Right lobe of liver (tissue), 6 donors: ENCODE measurements at regions not wholly inside any gene's neighbourhood (a gene's known extent, or its start where the extent isn't known, plus 50 kb on each side); places are given as distances from the start of the nearest gene placed in this dataset.

Experiments used
- ATAC-seq, 4 donors: fragments of 200-7000 bp; cut with Tn5 transposase; one replicate each; pipeline ENCODE4 v1.9.1; 2020; ENCODE audit warnings: mild to moderate bottlenecking in 4 of 4, moderate library complexity in 4 of 4
- DNase-seq, 3 donors: peaks; one replicate each; pipeline ENCODE4 v3.0.0-alpha.2; 2020
- H3K27ac ChIP-seq, 3 donors: fragments of 200-600 bp; one replicate each; pipeline ENCODE4 v1.8.0; 2022
- H3K27me3 ChIP-seq, 2 donors: fragments of 200-600 bp; one replicate each; pipeline ENCODE4 v1.8.0; 2022
- H3K36me3 ChIP-seq, 4 donors: fragments of 200-600 bp; sonication (generic) in 1 of 4; one replicate each; pipeline versions ENCODE4 v1.5.1 to v1.8.0; 2017 to 2022; ENCODE audit warnings: control low read depth in 1 of 4
- H3K4me1 ChIP-seq, 4 donors: fragments of 200-600 bp; sonication (generic) in 1 of 4; one replicate each; pipeline versions ENCODE4 v1.5.1 to v1.8.0; 2017 to 2022; ENCODE audit warnings: control low read depth in 1 of 4
- H3K4me3 ChIP-seq, 3 donors: fragments of 200-600 bp; one replicate each; pipeline ENCODE4 v1.8.0; 2022
- H3K9me3 ChIP-seq, 4 donors: fragments of 200-600 bp; sonication (generic) in 1 of 4; one replicate each; pipeline versions ENCODE4 v1.5.1 to v1.8.0; 2017 to 2022; ENCODE audit warnings: control low read depth in 1 of 4
- POLR2A ChIP-seq: fragments of 450-650 bp; IDR thresholded peaks from one replicate; pipeline ENCODE4 v1.6.1; 2017; ENCODE audit warnings: antibody characterized with exemption, mild to moderate bottlenecking
- WGBS: methylation state at CpG from one replicate; pipeline ENCODE4 v1.1.6; 2018; ENCODE audit warnings: low coverage, low lambda C conversion rate; ENCODE audit not compliant: insufficient coverage; ENCODE audit errors: missing lambda C conversion rate; 5-methylcytosine and 5-hydroxymethylcytosine counted together
- intact Hi-C, 2 donors: fragments of 100-400 bp; cut with DNase I; formaldehyde crosslinking; loops; one replicate each; pipeline versions ENCODE4 v1.11.2 to v1.14.1; 2022
- TF ChIP-seq, protein P1 (sequence below), 4 donors: fragments of 200-600 bp in 3 of 4; fragments of 450-650 bp in 1 of 4; IDR thresholded peaks; one replicate each; pipeline versions ENCODE4 v1.5.1 to v1.8.0; 2016 to 2022; ENCODE audit warnings: antibody characterized with exemption in 4 of 4, mild to moderate bottlenecking in 2 of 4
- donor health status: DM: no; HTN: yes; CAD: no.
- donor health status: DM: no; HTN: no; CAD: no.
- donor health status: DM: no; HTN: no; CAD: no.
- donor health status: DM: no; HTN: yes; CAD: no.
- donor health status: DM: no; HTN: yes; CAD: no.

DNA sequence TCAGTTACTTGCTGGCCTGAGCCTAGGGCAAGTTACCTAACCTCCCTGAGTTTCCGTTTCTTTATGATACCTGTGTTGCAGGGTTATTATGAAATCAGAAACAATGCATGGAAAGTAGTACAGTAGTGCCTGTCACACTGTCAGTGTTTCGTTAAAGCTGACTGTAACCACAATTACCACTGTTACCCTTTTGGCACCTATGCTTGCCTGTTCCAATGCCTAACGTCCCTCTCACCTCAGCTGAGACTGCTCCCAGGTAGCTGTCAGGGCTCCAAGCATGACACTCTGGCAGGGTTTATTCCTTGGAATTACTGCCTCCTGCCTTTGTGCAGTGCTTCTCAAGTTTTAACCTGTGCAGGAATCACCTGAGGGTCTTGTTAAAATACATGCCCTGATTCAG is 135.2 kb upstream of the RBMS1 start:
- Histone ChIP-seq H3K36me3 (no peaks in the 10 kb centered on the region), H3K27me3 (no peaks in the 10 kb centered on the region), H3K4me3 (no peak overlapping the region), H3K4me1 (no peaks in the 10 kb centered on the region), H3K27ac (no peak overlapping the region), H3K9me3 (no peaks in the 10 kb centered on the region)
- intact Hi-C loops = no loop called here
- ATAC-seq (no peak), DNase-seq (no peak)
- TF ChIP-seq, protein P1, sequence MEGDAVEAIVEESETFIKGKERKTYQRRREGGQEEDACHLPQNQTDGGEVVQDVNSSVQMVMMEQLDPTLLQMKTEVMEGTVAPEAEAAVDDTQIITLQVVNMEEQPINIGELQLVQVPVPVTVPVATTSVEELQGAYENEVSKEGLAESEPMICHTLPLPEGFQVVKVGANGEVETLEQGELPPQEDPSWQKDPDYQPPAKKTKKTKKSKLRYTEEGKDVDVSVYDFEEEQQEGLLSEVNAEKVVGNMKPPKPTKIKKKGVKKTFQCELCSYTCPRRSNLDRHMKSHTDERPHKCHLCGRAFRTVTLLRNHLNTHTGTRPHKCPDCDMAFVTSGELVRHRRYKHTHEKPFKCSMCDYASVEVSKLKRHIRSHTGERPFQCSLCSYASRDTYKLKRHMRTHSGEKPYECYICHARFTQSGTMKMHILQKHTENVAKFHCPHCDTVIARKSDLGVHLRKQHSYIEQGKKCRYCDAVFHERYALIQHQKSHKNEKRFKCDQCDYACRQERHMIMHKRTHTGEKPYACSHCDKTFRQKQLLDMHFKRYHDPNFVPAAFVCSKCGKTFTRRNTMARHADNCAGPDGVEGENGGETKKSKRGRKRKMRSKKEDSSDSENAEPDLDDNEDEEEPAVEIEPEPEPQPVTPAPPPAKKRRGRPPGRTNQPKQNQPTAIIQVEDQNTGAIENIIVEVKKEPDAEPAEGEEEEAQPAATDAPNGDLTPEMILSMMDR (IDR thresholded peaks at IDR 0.05) = no peak
- no peak for TF ChIP-seq POLR2A
- WGBS = 69% methylated on average over 3 of the region's 3 CpGs

DNA sequence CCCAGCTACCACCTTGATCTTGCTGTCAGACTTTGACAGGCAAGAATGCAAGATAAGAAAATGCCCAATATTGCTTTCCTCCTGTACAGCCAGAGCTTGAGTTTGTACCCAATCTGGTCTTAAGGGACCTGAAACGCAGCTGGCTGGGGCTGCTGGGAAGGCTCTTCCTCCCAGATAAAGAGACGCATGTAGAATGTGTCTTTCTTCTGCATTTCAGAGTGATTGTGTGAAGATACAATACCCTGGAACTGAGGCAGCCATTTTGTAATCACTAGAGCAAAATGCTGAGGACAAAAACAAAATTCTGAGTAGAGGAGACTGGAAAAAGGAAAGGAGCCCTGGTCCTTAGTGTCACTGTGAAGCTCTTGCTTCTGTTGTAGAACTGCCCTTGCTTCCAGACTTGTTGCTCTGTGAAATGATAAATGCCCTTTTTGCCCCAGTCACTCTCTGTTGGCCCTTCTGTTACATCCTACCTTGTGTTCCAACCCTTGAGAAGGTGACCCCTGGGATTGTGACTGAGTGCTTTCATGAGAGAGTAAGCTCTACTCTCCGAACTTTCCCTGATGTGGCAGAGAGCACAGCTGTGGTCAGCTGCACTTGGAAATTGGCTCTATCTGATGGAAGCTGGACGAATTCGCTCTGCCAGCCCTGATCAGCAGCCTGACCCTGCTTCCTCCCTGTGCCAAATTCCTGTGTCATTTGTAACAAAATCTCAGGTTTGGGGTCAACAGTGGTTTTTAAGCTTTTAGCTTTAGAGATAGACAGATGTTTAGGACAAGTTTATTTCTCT is 137.4 kb upstream of the RBMS1 start:
- Histone ChIP-seq H3K27ac (no peak overlapping the region), H3K4me1 (no peaks in the 10 kb centered on the region), H3K36me3 (no peaks in the 10 kb centered on the region), H3K4me3 (no peak overlapping the region), H3K9me3 (no peaks in the 10 kb centered on the region), H3K27me3 (no peaks in the 10 kb centered on the region)
- intact Hi-C loops = no loop called here
- 77% methylated on average over 5 of the region's 5 CpGs for WGBS
- TF ChIP-seq POLR2A = no peak
- TF ChIP-seq, protein P1 (IDR thresholded peaks at IDR 0.05) = no peak
- ATAC-seq (no peak), DNase-seq (no peak)

DNA sequence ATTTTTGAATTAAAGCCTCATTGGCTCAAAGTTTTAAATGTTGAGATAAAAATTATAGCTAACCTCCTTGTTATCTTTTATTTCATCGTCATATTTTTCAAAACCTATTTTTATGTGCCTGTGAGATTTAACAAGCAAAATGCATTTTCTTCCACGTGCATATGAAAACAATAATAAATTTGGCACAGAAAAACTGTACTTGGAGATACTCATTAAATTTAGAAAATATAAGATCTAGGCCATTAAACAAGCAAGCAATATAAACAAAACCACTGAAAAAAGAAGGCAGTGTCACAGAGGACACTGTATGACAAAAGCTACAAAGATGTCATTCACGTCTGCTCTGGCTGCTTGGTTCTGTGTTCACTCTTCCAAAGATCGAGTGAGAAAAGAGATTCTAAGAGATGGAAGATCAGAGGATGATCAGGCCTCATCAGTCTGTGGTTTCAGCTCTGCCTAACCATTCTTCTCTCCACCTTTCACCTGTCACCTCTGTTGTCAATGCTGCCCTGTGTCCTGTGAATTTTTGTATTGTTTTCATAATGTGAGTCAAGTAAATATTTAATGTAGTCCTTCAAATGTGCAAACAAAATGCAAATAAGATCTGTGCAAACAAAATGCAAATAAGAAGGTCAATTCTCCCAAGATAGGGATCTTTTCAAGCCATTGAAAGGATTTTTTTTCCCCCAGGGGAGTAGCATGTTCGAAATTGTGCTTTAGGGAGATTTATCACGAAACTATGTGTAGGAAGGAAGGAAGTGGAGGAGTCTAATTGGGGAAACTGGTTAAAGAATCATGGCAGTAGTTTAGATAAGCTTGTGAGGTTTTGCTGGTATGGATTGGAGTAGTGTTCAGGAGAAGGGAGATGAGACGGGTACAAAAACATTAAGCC is 138.7 kb upstream of the RBMS1 start:
- WGBS = 51% methylated on average over 7 of the region's 7 CpGs
- H3K4me1 ChIP-seq = no peaks in the 10 kb centered on the region
- no peaks in the 10 kb centered on the region for H3K27me3 ChIP-seq
- no peak for DNase-seq
- H3K4me3 ChIP-seq = no peak overlapping the region
- intact Hi-C loops = no loop called here
- no peak for ATAC-seq
- no peak overlapping the region for H3K27ac ChIP-seq
- H3K9me3 ChIP-seq = no peaks in the 10 kb centered on the region
- no peaks in the 10 kb centered on the region for H3K36me3 ChIP-seq
- TF ChIP-seq, protein P1 (IDR thresholded peaks at IDR 0.05) = no peak
- TF ChIP-seq POLR2A = no peak

DNA sequence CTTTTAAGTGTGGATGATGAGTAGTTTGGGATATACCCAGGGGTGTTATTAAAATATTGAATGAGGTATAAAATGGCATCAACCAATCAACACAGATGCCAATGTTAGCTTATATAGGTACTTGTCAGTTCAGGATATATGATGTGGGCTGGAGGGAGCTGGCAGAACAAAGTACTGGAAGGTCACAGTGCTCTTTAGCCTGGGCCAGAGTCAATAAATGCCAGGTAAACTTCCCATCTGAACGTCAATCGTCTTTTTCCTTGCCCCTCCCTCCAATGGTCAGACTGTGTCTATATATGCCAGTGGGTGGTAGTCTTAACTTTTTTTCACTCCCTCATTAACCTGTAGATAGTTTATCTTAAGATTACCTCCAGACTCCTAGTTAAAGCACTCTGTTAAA is 140.8 kb upstream of the RBMS1 start:
- no peak for TF ChIP-seq POLR2A
- TF ChIP-seq, protein P1 (IDR thresholded peaks at IDR 0.05) = no peak
- Histone ChIP-seq H3K9me3 (peaks cover 0 to 4% (median 0%) of the 10 kb centered on the region in 4 donors), H3K4me1 (no peaks in the 10 kb centered on the region), H3K36me3 (no peaks in the 10 kb centered on the region), H3K27me3 (no peaks in the 10 kb centered on the region), H3K27ac (no peak overlapping the region), H3K4me3 (no peak overlapping the region)
- DNase-seq (no peak), ATAC-seq (no peak)
- intact Hi-C loops = no loop called here
- 48% methylated on average over 2 of the region's 2 CpGs for WGBS
